ENCODE measurements at regions not wholly inside any gene's neighbourhood (a gene's known extent, or its start where the extent isn't known, plus 50 kb on each side); places are given as distances from the start of the nearest gene placed in this dataset.
A peak's percentile ranks its signal among the peaks of the same experiment; 100 is the strongest.

- H2AFZ ChIP-seq (ENCODE audit: low read depth, low read length), result no peak overlapping the region
- H3K27ac ChIP-seq (ENCODE audit: low read length, poor library complexity, severe bottlenecking), result no peak overlapping the region
- no peak overlapping the region for H2BK15ac ChIP-seq (ENCODE audit: low read depth, poor library complexity, severe bottlenecking)
- H4K91ac ChIP-seq (ENCODE audit: low read length), result no peak overlapping the region
- H3K27me3 ChIP-seq (ENCODE audit: control insufficient read depth in 1 of 2, insufficient read depth in 1 of 2, low read length in 2 of 2), result peaks cover 0 to 4% of the 10 kb centered on the region in 2 experiments
- peak overlapping the region; percentile 34 for H3K9ac ChIP-seq (ENCODE audit: low read length)
- H3K4me1 ChIP-seq (ENCODE audit: control insufficient read depth, insufficient read depth, low read depth, low read length), result peaks cover 2% of the 10 kb centered on the region
- no peak overlapping the region for H2BK120ac ChIP-seq (ENCODE audit: low read depth, low read length)
- H3K79me1 ChIP-seq (replicated peaks; ENCODE audit: low read length, poor library complexity, severe bottlenecking), result no peaks in the 10 kb centered on the region
- H4K8ac ChIP-seq (ENCODE audit: low read length), result no peak overlapping the region
- no peak overlapping the region for H2BK5ac ChIP-seq (ENCODE audit: low read depth, low read length, poor library complexity, severe bottlenecking)
- H3K18ac ChIP-seq (ENCODE audit: low read depth in 1 of 2, low read length in 2 of 2), result no peak overlapping the region
- H3K36me3 ChIP-seq (ENCODE audit: control insufficient read depth in 1 of 2, insufficient read depth in 2 of 2, low read depth in 1 of 2, low read length in 2 of 2), result no peaks in the 10 kb centered on the region
- no peak overlapping the region for H2AK5ac ChIP-seq (ENCODE audit: low read length, severe bottlenecking)
- no peak overlapping the region for H3K23ac ChIP-seq (ENCODE audit: low read length in 2 of 2)
- H3K4me2 ChIP-seq (ENCODE audit: low read length, poor library complexity, severe bottlenecking), result no peak overlapping the region
- DNase-seq, result peak; percentile 53
- H3K4me3 ChIP-seq (ENCODE audit: insufficient read depth in 1 of 2, low read depth in 1 of 2, low read length in 2 of 2), result peak overlapping the region in 1 of 2 experiments; percentile 29
- no peaks in the 10 kb centered on the region for H3K9me3 ChIP-seq (ENCODE audit: control insufficient read depth, low read length)
- no peak overlapping the region for H3K4ac ChIP-seq (ENCODE audit: low read depth in 1 of 2, low read length in 2 of 2)
- H3K14ac ChIP-seq (ENCODE audit: low read length in 2 of 2), result no peak overlapping the region
- H2BK12ac ChIP-seq (ENCODE audit: low read length in 2 of 2), result no peak overlapping the region
- 31% methylated on average over 2 of the region's 7 CpGs for WGBS
These were observed 117.3 kb upstream of the MARK1 start for GRCh38 chr1:220410611-220411010.

- Histone ChIP-seq H3K4ac (ENCODE audit: low read depth in 1 of 2, low read length in 2 of 2) (no peak overlapping the region), H2BK15ac (ENCODE audit: low read depth, poor library complexity, severe bottlenecking) (no peak overlapping the region), H3K9ac (ENCODE audit: low read length) (peak overlapping the region; percentile 34), H3K36me3 (ENCODE audit: control insufficient read depth in 1 of 2, insufficient read depth in 2 of 2, low read depth in 1 of 2, low read length in 2 of 2) (no peaks in the 10 kb centered on the region), H3K79me1 (replicated peaks; ENCODE audit: low read length, poor library complexity, severe bottlenecking) (no peaks in the 10 kb centered on the region), H3K18ac (ENCODE audit: low read depth in 1 of 2, low read length in 2 of 2) (no peak overlapping the region), H2AFZ (ENCODE audit: low read depth, low read length) (no peak overlapping the region), H2AK5ac (ENCODE audit: low read length, severe bottlenecking) (no peak overlapping the region), H2BK5ac (ENCODE audit: low read depth, low read length, poor library complexity, severe bottlenecking) (no peak overlapping the region), H4K91ac (ENCODE audit: low read length) (no peak overlapping the region), H4K8ac (ENCODE audit: low read length) (no peak overlapping the region), H3K9me3 (ENCODE audit: control insufficient read depth, low read length) (no peaks in the 10 kb centered on the region), H3K23ac (ENCODE audit: low read length in 2 of 2) (no peak overlapping the region), H3K4me1 (ENCODE audit: control insufficient read depth, insufficient read depth, low read depth, low read length) (peaks cover 2% of the 10 kb centered on the region), H3K14ac (ENCODE audit: low read length in 2 of 2) (no peak overlapping the region), H3K4me3 (ENCODE audit: insufficient read depth in 1 of 2, low read depth in 1 of 2, low read length in 2 of 2) (peak overlapping the region in 1 of 2 experiments; percentile 29), H2BK120ac (ENCODE audit: low read depth, low read length) (no peak overlapping the region), H2BK12ac (ENCODE audit: low read length in 2 of 2) (no peak overlapping the region), H3K27ac (ENCODE audit: low read length, poor library complexity, severe bottlenecking) (no peak overlapping the region), H3K27me3 (ENCODE audit: control insufficient read depth in 1 of 2, insufficient read depth in 1 of 2, low read length in 2 of 2) (peaks cover 0 to 4% of the 10 kb centered on the region in 2 experiments), H3K4me2 (ENCODE audit: low read length, poor library complexity, severe bottlenecking) (no peak overlapping the region)
- 68% methylated on average over 10 of the region's 13 CpGs for WGBS
- peak; percentile 15 for DNase-seq
These were observed 118.0 kb upstream of the MARK1 start for GRCh38 chr1:220409771-220410595.

GRCh38 chr1:220407191-220407590, 120.7 kb upstream of the MARK1 start:
- Histone ChIP-seq H2BK15ac (ENCODE audit: low read depth, poor library complexity, severe bottlenecking) (no peak overlapping the region), H4K91ac (ENCODE audit: low read length) (no peak overlapping the region), H3K27ac (ENCODE audit: low read length, poor library complexity, severe bottlenecking) (no peak overlapping the region), H2BK5ac (ENCODE audit: low read depth, low read length, poor library complexity, severe bottlenecking) (no peak overlapping the region), H3K27me3 (ENCODE audit: control insufficient read depth in 1 of 2, insufficient read depth in 1 of 2, low read length in 2 of 2) (peaks cover 0 to 4% of the 10 kb centered on the region in 2 experiments), H3K36me3 (ENCODE audit: control insufficient read depth in 1 of 2, insufficient read depth in 2 of 2, low read depth in 1 of 2, low read length in 2 of 2) (no peaks in the 10 kb centered on the region), H3K9ac (ENCODE audit: low read length) (no peak overlapping the region), H2BK120ac (ENCODE audit: low read depth, low read length) (no peak overlapping the region), H3K9me3 (ENCODE audit: control insufficient read depth, low read length) (no peaks in the 10 kb centered on the region), H3K23ac (ENCODE audit: low read length in 2 of 2) (no peak overlapping the region), H3K4me3 (ENCODE audit: insufficient read depth in 1 of 2, low read depth in 1 of 2, low read length in 2 of 2) (no peak overlapping the region), H4K8ac (ENCODE audit: low read length) (no peak overlapping the region), H3K18ac (ENCODE audit: low read depth in 1 of 2, low read length in 2 of 2) (no peak overlapping the region), H2AFZ (ENCODE audit: low read depth, low read length) (no peak overlapping the region), H3K79me1 (replicated peaks; ENCODE audit: low read length, poor library complexity, severe bottlenecking) (no peaks in the 10 kb centered on the region), H3K4ac (ENCODE audit: low read depth in 1 of 2, low read length in 2 of 2) (no peak overlapping the region), H2BK12ac (ENCODE audit: low read length in 2 of 2) (no peak overlapping the region), H3K4me2 (ENCODE audit: low read length, poor library complexity, severe bottlenecking) (no peak overlapping the region), H3K14ac (ENCODE audit: low read length in 2 of 2) (no peak overlapping the region), H3K4me1 (ENCODE audit: control insufficient read depth, insufficient read depth, low read depth, low read length) (peaks cover 2% of the 10 kb centered on the region), H2AK5ac (ENCODE audit: low read length, severe bottlenecking) (no peak overlapping the region)
- no peak for DNase-seq

- no peak overlapping the region for H4K8ac ChIP-seq (ENCODE audit: low read length)
- no peaks in the 10 kb centered on the region for H3K36me3 ChIP-seq (ENCODE audit: control insufficient read depth in 1 of 2, insufficient read depth in 2 of 2, low read depth in 1 of 2, low read length in 2 of 2)
- no peak for DNase-seq
These were observed 126.0 kb upstream of the RAB3GAP2 start for GRCh38 chr1:220398238-220398637.

More at GRCh38 chr1:220398238-220398637, 126.0 kb upstream of the RAB3GAP2 start:
- H2BK15ac ChIP-seq (ENCODE audit: low read depth, poor library complexity, severe bottlenecking), result no peak overlapping the region
- H3K4me2 ChIP-seq (ENCODE audit: low read length, poor library complexity, severe bottlenecking), result no peak overlapping the region
- H2BK12ac ChIP-seq (ENCODE audit: low read length in 2 of 2), result no peak overlapping the region
- H2AFZ ChIP-seq (ENCODE audit: low read depth, low read length), result no peak overlapping the region
- H3K27ac ChIP-seq (ENCODE audit: low read length, poor library complexity, severe bottlenecking), result no peak overlapping the region
- WGBS, result 83% methylated on average over 1 of the region's 2 CpGs
- peaks cover 0 to 4% of the 10 kb centered on the region in 2 experiments for H3K27me3 ChIP-seq (ENCODE audit: control insufficient read depth in 1 of 2, insufficient read depth in 1 of 2, low read length in 2 of 2)
- no peak overlapping the region for H3K4ac ChIP-seq (ENCODE audit: low read depth in 1 of 2, low read length in 2 of 2)
- no peak overlapping the region for H3K23ac ChIP-seq (ENCODE audit: low read length in 2 of 2)
- H3K9ac ChIP-seq (ENCODE audit: low read length), result no peak overlapping the region
- H3K18ac ChIP-seq (ENCODE audit: low read depth in 1 of 2, low read length in 2 of 2), result no peak overlapping the region
- no peak overlapping the region for H3K4me3 ChIP-seq (ENCODE audit: insufficient read depth in 1 of 2, low read depth in 1 of 2, low read length in 2 of 2)
- no peak overlapping the region for H2BK120ac ChIP-seq (ENCODE audit: low read depth, low read length)
- H3K79me1 ChIP-seq (replicated peaks; ENCODE audit: low read length, poor library complexity, severe bottlenecking), result no peaks in the 10 kb centered on the region
- H3K9me3 ChIP-seq (ENCODE audit: control insufficient read depth, low read length), result no peaks in the 10 kb centered on the region
- no peak overlapping the region for H4K91ac ChIP-seq (ENCODE audit: low read length)
- no peak overlapping the region for H2AK5ac ChIP-seq (ENCODE audit: low read length, severe bottlenecking)
- no peak overlapping the region for H2BK5ac ChIP-seq (ENCODE audit: low read depth, low read length, poor library complexity, severe bottlenecking)
- H3K14ac ChIP-seq (ENCODE audit: low read length in 2 of 2), result no peak overlapping the region
- no peaks in the 10 kb centered on the region for H3K4me1 ChIP-seq (ENCODE audit: control insufficient read depth, insufficient read depth, low read depth, low read length)
